Immature natural killer cell (primary cell): ENCODE measurements at regions not wholly inside any gene's neighbourhood (a gene's known extent, or its start where the extent isn't known, plus 50 kb on each side); places are given as distances from the start of the nearest gene placed in this dataset.

ENCODE experiments used
- DNase-seq, 3 donors: peaks; one replicate each; pipeline ENCODE4 v3.0.0; 2022; ENCODE audit warnings: mixed read lengths in 1 of 3
- H3K27ac Mint-ChIP-seq, 6 donors: one replicate each; pipeline ENCODE4 v1.8.0; 2020; ENCODE audit warnings: mixed read lengths in 6 of 6, mild to moderate bottlenecking in 5 of 6, inconsistent platforms in 4 of 6, moderate library complexity in 3 of 6
- H3K27me3 Mint-ChIP-seq, 3 donors: one replicate each; pipeline ENCODE4 v1.8.0; 2020 to 2021; ENCODE audit warnings: low read depth in 3 of 3, mild to moderate bottlenecking in 3 of 3, mixed read lengths in 3 of 3, moderate library complexity in 3 of 3, inconsistent platforms in 1 of 3
- H3K36me3 Mint-ChIP-seq, 3 donors: one replicate each; pipeline ENCODE4 v1.8.0; 2020; ENCODE audit warnings: mixed read lengths in 3 of 3, inconsistent platforms in 2 of 3, mild to moderate bottlenecking in 2 of 3
- H3K4me1 Mint-ChIP-seq, 2 donors: one replicate each; pipeline ENCODE4 v1.8.0; 2020; ENCODE audit warnings: inconsistent platforms in 2 of 2, mild to moderate bottlenecking in 2 of 2, mixed read lengths in 2 of 2, moderate library complexity in 1 of 2
- H3K4me3 Mint-ChIP-seq, 5 donors: one replicate each; pipeline ENCODE4 v1.8.0; 2020; ENCODE audit warnings: mild to moderate bottlenecking in 5 of 5, mixed read lengths in 5 of 5, inconsistent platforms in 3 of 5, moderate library complexity in 3 of 5
- H3K9me3 Mint-ChIP-seq, 6 donors: one replicate each; pipeline ENCODE4 v1.8.0; 2020; ENCODE audit warnings: mild to moderate bottlenecking in 6 of 6, mixed read lengths in 6 of 6, inconsistent platforms in 4 of 6, moderate library complexity in 3 of 6

GRCh38 chr17:5869041-5869745, 201.0 kb upstream of the WSCD1 start:
- Mint-ChIP-seq H3K9me3 (no peaks in the 10 kb centered on the region), H3K4me3 (no peak overlapping the region), H3K36me3 (no peaks in the 10 kb centered on the region), H3K4me1 (no peaks in the 10 kb centered on the region), H3K27me3 (peaks cover 0 to 3% (median 3%) of the 10 kb centered on the region in 3 donors), H3K27ac (no peak overlapping the region)
- DNase-seq, result no peak

GRCh38 chr17:5870231-5870953, 199.8 kb upstream of the WSCD1 start:
- Mint-ChIP-seq H3K36me3 (no peaks in the 10 kb centered on the region), H3K4me1 (no peaks in the 10 kb centered on the region), H3K9me3 (no peaks in the 10 kb centered on the region)

DNA sequence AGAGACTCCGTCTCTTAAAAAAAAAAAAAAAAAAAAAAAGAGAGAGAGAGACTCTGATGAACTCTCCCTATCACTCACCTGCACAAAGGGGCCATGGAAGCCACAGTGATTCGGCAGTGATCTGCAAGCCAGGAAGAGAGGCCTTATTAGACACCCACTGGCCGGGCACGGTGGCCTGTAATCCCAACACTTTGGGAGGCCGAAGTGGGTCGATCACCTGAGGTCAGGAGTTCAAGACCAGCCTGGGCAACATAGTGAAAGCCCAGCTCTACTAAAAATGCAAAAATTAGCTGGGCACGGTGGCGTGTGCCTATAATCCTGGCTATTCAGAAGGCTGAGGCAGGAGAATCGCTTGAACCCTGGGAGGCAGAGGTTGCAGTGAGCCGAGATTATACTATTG, 198.5 kb upstream of the WSCD1 start:
- Mint-ChIP-seq H3K36me3 (no peaks in the 10 kb centered on the region), H3K27me3 (peaks cover 2 to 4% (median 3%) of the 10 kb centered on the region in 3 donors), H3K9me3 (no peaks in the 10 kb centered on the region), H3K27ac (no peak overlapping the region), H3K4me1 (no peaks in the 10 kb centered on the region), H3K4me3 (no peak overlapping the region)
- DNase-seq, result no peak

More at GRCh38 chr17:5870231-5870953, 199.8 kb upstream of the WSCD1 start:
- DNase-seq, result no peak
- H3K27ac Mint-ChIP-seq, result no peak overlapping the region
- peaks cover under 1 to 3% (median 3%) of the 10 kb centered on the region in 3 donors for H3K27me3 Mint-ChIP-seq
- H3K4me3 Mint-ChIP-seq, result no peak overlapping the region

DNA sequence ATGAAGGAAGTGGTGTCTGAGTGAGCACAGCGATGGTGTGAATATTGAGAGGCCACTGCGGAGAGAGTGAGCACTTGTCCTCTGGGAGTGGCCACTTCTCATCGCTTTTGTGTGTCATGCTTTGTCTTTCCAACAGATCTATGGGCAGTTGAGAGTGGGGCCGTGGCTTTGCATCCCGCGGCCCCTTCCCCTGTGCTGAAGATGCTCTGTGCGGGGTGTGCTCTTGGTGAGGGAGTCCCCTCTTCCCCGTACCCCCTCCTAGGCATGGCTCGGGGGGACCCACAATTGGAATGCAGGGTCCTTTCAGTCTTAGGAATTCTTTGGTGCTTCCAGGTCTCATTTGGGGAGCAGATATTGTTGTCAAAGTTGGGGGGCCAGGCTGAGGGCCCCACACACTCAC, 197.3 kb upstream of the WSCD1 start:
- Mint-ChIP-seq H3K27ac (no peak overlapping the region), H3K27me3 (peaks cover 3 to 6% (median 3%) of the 10 kb centered on the region in 3 donors), H3K9me3 (no peaks in the 10 kb centered on the region), H3K4me1 (no peaks in the 10 kb centered on the region), H3K4me3 (no peak overlapping the region), H3K36me3 (no peaks in the 10 kb centered on the region)
- no peak for DNase-seq

GRCh38 chr17:5873781-5874180, 196.4 kb upstream of the WSCD1 start:
- Mint-ChIP-seq H3K27ac (no peak overlapping the region), H3K36me3 (no peaks in the 10 kb centered on the region), H3K4me3 (no peak overlapping the region), H3K4me1 (no peaks in the 10 kb centered on the region), H3K27me3 (peaks cover 3 to 6% (median 3%) of the 10 kb centered on the region in 3 donors), H3K9me3 (no peaks in the 10 kb centered on the region)
- no peak for DNase-seq

- Mint-ChIP-seq H3K27ac (no peak overlapping the region), H3K36me3 (no peaks in the 10 kb centered on the region), H3K4me1 (no peaks in the 10 kb centered on the region), H3K27me3 (peaks cover 3 to 6% (median 3%) of the 10 kb centered on the region in 3 donors), H3K9me3 (no peaks in the 10 kb centered on the region), H3K4me3 (no peak overlapping the region)
- DNase-seq, result no peak
Measured at GRCh38 chr17:5874486-5874885, 195.7 kb upstream of the WSCD1 start.

DNA sequence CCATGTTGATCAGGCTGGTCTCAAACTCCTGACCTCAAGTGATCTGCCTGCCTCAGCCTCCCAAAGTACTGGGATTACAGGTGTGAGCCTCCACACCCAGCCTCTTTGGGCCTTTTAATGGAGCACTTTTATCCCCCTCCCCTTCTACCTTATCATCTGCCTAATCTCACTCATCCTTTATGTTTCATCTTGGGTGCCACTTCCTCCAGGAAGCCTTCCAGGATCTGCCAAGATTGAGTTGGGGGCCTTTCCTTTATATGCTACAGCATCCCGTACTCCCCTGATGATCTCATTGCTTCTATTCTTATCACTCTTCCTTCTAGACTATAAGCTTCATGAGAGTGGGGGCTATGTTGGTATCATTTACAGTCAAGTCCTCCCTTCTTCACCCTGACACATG, 192.8 kb upstream of the WSCD1 start:
- H3K27me3 Mint-ChIP-seq, result peaks cover 3 to 10% (median 4%) of the 10 kb centered on the region in 3 donors
- no peaks in the 10 kb centered on the region for H3K9me3 Mint-ChIP-seq
- no peak overlapping the region for H3K4me3 Mint-ChIP-seq
- no peaks in the 10 kb centered on the region for H3K36me3 Mint-ChIP-seq
- DNase-seq, result no peak
- no peak overlapping the region for H3K27ac Mint-ChIP-seq
- H3K4me1 Mint-ChIP-seq, result no peaks in the 10 kb centered on the region

DNA sequence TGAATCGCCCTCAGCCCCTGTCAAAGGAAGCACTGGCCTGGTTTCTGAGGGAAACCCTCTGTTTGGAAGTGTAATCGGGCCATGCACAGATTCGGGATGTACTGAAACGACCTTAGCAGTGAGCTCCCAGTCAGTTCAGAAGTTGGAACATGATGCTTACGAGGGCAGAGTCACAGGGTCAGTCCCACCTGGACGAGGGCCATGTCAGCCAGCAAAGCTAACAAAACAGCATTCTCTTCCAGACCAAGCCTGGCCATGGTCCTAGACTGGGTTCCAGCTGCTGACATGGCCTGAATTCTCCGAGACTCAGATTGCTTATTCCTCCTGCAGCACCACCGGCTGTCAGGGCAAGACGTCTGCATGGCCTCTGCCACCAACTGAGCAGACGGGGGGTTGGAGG, 192.2 kb upstream of the WSCD1 start:
- no peaks in the 10 kb centered on the region for H3K36me3 Mint-ChIP-seq
- H3K4me1 Mint-ChIP-seq, result no peaks in the 10 kb centered on the region
- DNase-seq, result no peak
- no peak overlapping the region for H3K4me3 Mint-ChIP-seq
- no peak overlapping the region for H3K27ac Mint-ChIP-seq
- H3K27me3 Mint-ChIP-seq, result peaks cover 3 to 13% (median 4%) of the 10 kb centered on the region in 3 donors
- H3K9me3 Mint-ChIP-seq, result no peaks in the 10 kb centered on the region

DNA sequence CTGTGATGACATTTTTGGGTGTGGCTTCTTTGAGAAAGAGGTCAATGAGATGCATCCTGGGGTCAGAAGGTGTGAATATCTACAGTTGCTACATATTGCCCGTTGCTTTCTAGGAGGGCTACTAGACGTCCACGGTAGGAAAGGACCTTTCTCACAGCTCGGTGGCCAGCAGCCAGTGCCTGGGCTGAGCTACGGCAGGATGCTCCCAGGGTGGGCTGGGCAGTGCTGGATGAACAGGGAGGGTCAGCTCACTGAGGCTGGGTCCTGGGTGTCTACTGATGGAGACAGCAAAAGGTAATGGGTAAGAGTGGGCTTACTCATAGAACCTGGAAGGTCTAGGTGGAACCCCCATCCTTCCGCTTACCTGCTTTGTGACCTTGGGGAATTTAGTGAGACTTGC, 188.3 kb upstream of the WSCD1 start:
- Mint-ChIP-seq H3K4me1 (no peaks in the 10 kb centered on the region), H3K36me3 (no peaks in the 10 kb centered on the region), H3K27me3 (peaks cover 1 to 11% (median 7%) of the 10 kb centered on the region in 3 donors), H3K27ac (no peak overlapping the region), H3K4me3 (no peak overlapping the region), H3K9me3 (no peaks in the 10 kb centered on the region)
- DNase-seq, result no peak

DNA sequence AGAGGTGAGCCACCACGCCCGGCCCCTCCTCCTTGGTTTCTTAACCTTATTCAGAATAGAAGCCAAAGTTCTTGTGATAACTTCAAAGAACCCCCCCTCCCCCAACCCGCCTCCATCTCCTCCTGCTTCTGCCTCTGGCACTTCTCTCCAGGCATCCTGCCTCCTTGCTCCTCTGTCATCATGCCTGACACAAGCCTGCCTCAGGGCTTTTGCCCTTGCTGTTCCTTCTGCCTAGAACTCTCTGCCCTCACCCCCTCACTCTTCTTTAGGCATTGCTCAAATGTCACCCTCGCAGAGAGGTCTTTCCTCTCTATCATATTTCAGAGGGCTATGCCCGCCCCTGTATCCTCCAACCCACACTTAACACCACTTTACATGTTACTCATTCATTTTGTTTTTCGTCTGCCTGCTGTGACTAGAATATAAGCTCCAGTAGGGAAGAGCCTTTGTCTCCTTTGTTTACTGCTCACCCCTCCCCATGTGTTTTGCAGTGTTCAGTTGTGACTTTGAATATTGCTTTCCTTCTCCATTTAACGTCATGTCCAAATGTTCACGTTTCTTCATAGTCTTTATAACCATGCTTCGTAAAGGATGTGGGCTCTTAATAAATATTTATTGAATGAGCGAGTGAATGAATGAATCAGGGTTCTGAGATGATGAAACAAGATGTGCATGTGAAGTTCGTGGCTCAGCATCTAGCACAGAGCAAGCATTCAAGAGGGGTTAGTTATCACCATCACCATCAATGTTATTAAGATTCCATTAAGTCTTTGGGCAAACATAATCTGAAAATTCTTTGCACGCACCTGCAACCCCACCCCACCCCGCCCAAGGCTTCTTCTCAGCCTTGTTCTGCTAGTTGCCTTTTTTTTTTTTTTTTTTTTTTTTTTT, 186.2 kb upstream of the WSCD1 start:
- Mint-ChIP-seq H3K4me1 (no peaks in the 10 kb centered on the region), H3K27ac (no peak overlapping the region), H3K27me3 (peaks cover 1 to 13% (median 5%) of the 10 kb centered on the region in 3 donors), H3K9me3 (no peaks in the 10 kb centered on the region), H3K4me3 (no peak overlapping the region), H3K36me3 (no peaks in the 10 kb centered on the region)
- DNase-seq, result no peak

- Mint-ChIP-seq H3K4me1 (no peaks in the 10 kb centered on the region), H3K27ac (no peak overlapping the region), H3K4me3 (no peak overlapping the region), H3K9me3 (no peaks in the 10 kb centered on the region), H3K36me3 (no peaks in the 10 kb centered on the region), H3K27me3 (peaks cover 1 to 9% (median 5%) of the 10 kb centered on the region in 3 donors)
- DNase-seq, result no peak
Measured at GRCh38 chr17:5885336-5885735, 184.8 kb upstream of the WSCD1 start.

GRCh38 chr17:5888811-5889210, 181.4 kb upstream of the WSCD1 start:
- Mint-ChIP-seq H3K4me1 (no peaks in the 10 kb centered on the region), H3K4me3 (no peak overlapping the region), H3K27me3 (peaks cover 3 to 4% (median 3%) of the 10 kb centered on the region in 3 donors), H3K27ac (no peak overlapping the region), H3K36me3 (no peaks in the 10 kb centered on the region), H3K9me3 (no peaks in the 10 kb centered on the region)
- DNase-seq, result no peak

DNA sequence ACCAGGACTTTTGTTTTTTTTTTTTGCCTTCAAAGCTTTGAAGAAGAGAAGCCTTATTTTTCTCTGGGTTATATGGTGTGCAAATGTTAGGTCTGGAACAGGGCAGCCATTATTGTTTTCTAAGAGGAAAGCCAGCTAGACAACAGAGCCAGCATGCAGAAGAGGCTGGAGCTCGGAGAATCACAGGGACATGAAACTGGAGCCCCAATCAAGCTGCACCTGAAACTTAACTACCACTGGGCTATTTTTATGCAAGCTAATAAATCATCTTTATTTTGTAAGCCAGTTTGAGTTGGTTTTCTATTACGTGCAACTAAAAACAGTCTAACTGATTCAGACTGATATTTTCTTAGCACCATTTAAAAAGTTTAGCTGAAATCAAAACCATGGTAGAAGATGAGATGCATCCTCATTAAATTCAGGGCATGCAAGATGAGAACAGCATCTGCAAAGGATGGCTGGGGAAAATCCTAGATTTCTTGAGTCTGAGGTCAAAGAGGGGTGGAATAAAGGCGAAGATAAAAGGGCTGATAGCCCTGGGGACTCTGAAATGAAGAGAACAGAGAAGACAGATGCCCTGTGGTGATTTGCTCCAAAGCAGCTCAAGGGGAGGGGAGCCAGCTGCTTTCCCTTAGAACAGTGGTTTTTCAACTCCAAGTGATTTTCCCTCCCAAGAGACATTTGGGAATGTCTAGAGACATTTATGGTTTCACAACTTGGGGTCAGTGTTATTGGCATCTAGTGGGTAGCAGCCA, 177.1 kb upstream of the WSCD1 start:
- Mint-ChIP-seq H3K27me3 (peaks cover 2 to 4% (median 3%) of the 10 kb centered on the region in 3 donors), H3K4me1 (peaks cover 0 to 4% of the 10 kb centered on the region in 2 donors)
- no peak for DNase-seq

More for the DNA sequence above, 177.1 kb upstream of the WSCD1 start:
- Mint-ChIP-seq H3K36me3 (no peaks in the 10 kb centered on the region), H3K4me3 (no peak overlapping the region), H3K9me3 (no peaks in the 10 kb centered on the region), H3K27ac (no peak overlapping the region)
